K562 (cell line): ENCODE measurements at regions not wholly inside any gene's neighbourhood (a gene's known extent, or its start where the extent isn't known, plus 50 kb on each side); places are given as distances from the start of the nearest gene placed in this dataset.

Source experiments
- ATAC-seq: fragments of 200-7000 bp; cut with Tn5 transposase; 3 replicates; pipeline ENCODE4 v1.9.1; 2020; ENCODE audit warnings: moderate library complexity
- BruUV-seq: library from RNA; stranded (reverse); fragments of 400-500 nt; replicated peaks from 2 replicates; lab custom pipeline; 2021; lab: Mats Ljungman, UMichigan
- CTCF ChIA-PET: fragments of 300-600 bp; formaldehyde crosslinking; extraction: SDS; loops from one replicate; lab custom pipeline; 2021; ENCODE audit warnings: low intra/inter-chr PET ratio; lab: Yijun Ruan, JAX
- POLR2A ChIA-PET: fragments of 300-600, 350-650 bp; sonication (Branson Sonifier 250); formaldehyde crosslinking; extraction: SDS; loops from one replicate; lab custom pipeline; 2021; ENCODE audit warnings: antibody characterized with exemption, inconsistent platforms; lab: Yijun Ruan, JAX
- DNase-seq, 4 experiments: peaks; one replicate each; pipeline versions ENCODE4 v3.0.0 to v3.0.0-alpha.2; 2011 to 2018; ENCODE audit warnings: low spot score in 3 of 4, mixed read lengths in 3 of 4; ENCODE audit errors: extremely low read depth in 1 of 4
- FAIRE-seq: peaks from 2 replicates; lab custom pipeline; 2011; peaks lifted over from hg19 to GRCh38; lab: Jason Lieb, UNC
- H2AFZ ChIP-seq: 2 replicates; pipeline ENCODE4 v1.6.0; 2011; ENCODE audit warnings: low read depth, low read length, control low read depth, inconsistent platforms
- H3K27ac ChIP-seq: fragments of 200-600 bp; 3 replicates; pipeline ENCODE4 v1.8.0; 2011; ENCODE audit warnings: low read depth, mild to moderate bottlenecking, control low read depth, inconsistent platforms, low read length, moderate library complexity, mixed read lengths; ENCODE audit errors: extremely low read depth
- H3K27me3 ChIP-seq, 2 experiments: fragments of 300-600 bp in 1 of 2; 2 replicates in 1 of 2; 3 replicates in 1 of 2; pipeline versions ENCODE4 v1.6.0 to v1.8.0; 2011; ENCODE audit warnings: inconsistent platforms in 2 of 2, low read length in 2 of 2, mild to moderate bottlenecking in 1 of 2, mixed read lengths in 1 of 2, moderate library complexity in 1 of 2; ENCODE audit not compliant: control insufficient read depth in 2 of 2, insufficient read depth in 2 of 2
- H3K36me3 ChIP-seq: fragments of 300-600 bp; 3 replicates; pipeline ENCODE4 v1.8.0; 2011; ENCODE audit warnings: mild to moderate bottlenecking, low read length, inconsistent platforms; ENCODE audit not compliant: control insufficient read depth, insufficient read depth
- H3K4me1 ChIP-seq, 2 experiments: fragments of 200-600 bp in 1 of 2; replicated peaks in 1 of 2; 2 replicates in 1 of 2; 3 replicates in 1 of 2; pipeline versions ENCODE4 v1.5.1 to v1.8.0; 2011; ENCODE audit warnings: inconsistent platforms in 2 of 2, low read length in 2 of 2, mild to moderate bottlenecking in 1 of 2, mixed read lengths in 1 of 2, moderate library complexity in 1 of 2; ENCODE audit not compliant: control insufficient read depth in 2 of 2, insufficient read depth in 2 of 2
- H3K4me2 ChIP-seq: 2 replicates; pipeline ENCODE4 v1.6.1; 2011; ENCODE audit warnings: low read length, control low read depth, inconsistent platforms, mixed read lengths; ENCODE audit not compliant: insufficient read depth
- H3K4me3 ChIP-seq: fragments of 200-600 bp; sonication (generic), shearing (Covaris generic); 2 replicates; pipeline ENCODE4 v1.5.1; 2016; ENCODE audit warnings: control low read depth, inconsistent platforms
- H3K79me2 ChIP-seq: fragments of 200-600 bp; 3 replicates; pipeline ENCODE4 v1.8.0; 2011; ENCODE audit warnings: low read length, inconsistent platforms; ENCODE audit not compliant: control insufficient read depth, insufficient read depth
- H3K9ac ChIP-seq, 2 experiments: 2 replicates each; pipeline versions ENCODE4 v1.6.0 to v1.6.1; 2011; ENCODE audit warnings: low read depth in 2 of 2, low read length in 2 of 2, control low read depth in 1 of 2, inconsistent platforms in 1 of 2, mild to moderate bottlenecking in 1 of 2, mixed read lengths in 1 of 2; ENCODE audit not compliant: insufficient read depth in 1 of 2
- H3K9me1 ChIP-seq: one replicate; pipeline ENCODE4 v1.6.0; 2011; ENCODE audit warnings: inconsistent platforms, mild to moderate bottlenecking, low read length, moderate library complexity; ENCODE audit not compliant: control insufficient read depth, insufficient read depth
- H3K9me3 ChIP-seq: replicated peaks from 2 replicates; pipeline ENCODE4 v1.5.1; 2011; ENCODE audit warnings: low read depth, low read length, inconsistent platforms; ENCODE audit not compliant: control insufficient read depth, insufficient read depth
- H4K20me1 ChIP-seq: replicated peaks from 2 replicates; pipeline ENCODE4 v1.6.1; 2011; ENCODE audit warnings: low read length, inconsistent platforms, mixed read lengths; ENCODE audit not compliant: control insufficient read depth, insufficient read depth
- CBX3 ChIP-seq, 2 experiments: IDR thresholded peaks; 1 replicate in 1 of 2; 2 replicates in 1 of 2; pipeline ENCODE4 v1.6.1; 2012; ENCODE audit warnings: inconsistent platforms in 2 of 2, low read length in 2 of 2, borderline replicate concordance in 1 of 2, control low read depth in 1 of 2
- PHF20 ChIP-seq: fragments of 450-650 bp; IDR thresholded peaks from 2 replicates; pipeline ENCODE4 v1.6.1; 2018; ENCODE audit not compliant: partially characterized antibody
- POLR3A ChIP-seq: IDR thresholded peaks from 2 replicates; pipeline ENCODE4 v1.6.1; 2011; ENCODE audit warnings: borderline replicate concordance, mild to moderate bottlenecking, moderate library complexity; ENCODE audit not compliant: insufficient read length, insufficient read depth; ENCODE audit errors: extremely low read depth
- POU5F1 ChIP-seq: fragments of 150-350 bp; IDR thresholded peaks from 2 replicates; pipeline ENCODE4 v1.6.1; 2014; ENCODE audit warnings: borderline replicate concordance, low read length, low read depth, mild to moderate bottlenecking; ENCODE audit not compliant: partially characterized antibody
- SAP30 ChIP-seq: fragments of 200-600 bp; sonication (generic); IDR thresholded peaks from 2 replicates; pipeline ENCODE4 v1.6.1; 2012; ENCODE audit warnings: borderline replicate concordance, low read depth, mild to moderate bottlenecking, moderate library complexity, low read length, control low read depth, inconsistent platforms; ENCODE audit not compliant: insufficient read depth, poor library complexity, severe bottlenecking
- TAF15 ChIP-seq: fragments of 200-400 bp; formaldehyde crosslinking; IDR thresholded peaks from 2 replicates; pipeline ENCODE4 v1.6.1; 2017; ENCODE audit warnings: mild to moderate bottlenecking, low read depth, low read length, moderate library complexity
- ZNF445 ChIP-seq: fragments of 250-450 bp; sonication (Bioruptor Pico); IDR thresholded peaks from 2 replicates; pipeline ENCODE4 v1.4.0; 2020; ENCODE audit warnings: low read depth, mild to moderate bottlenecking, moderate library complexity
- ZNF551 ChIP-seq: fragments of 250-450 bp; sonication (Bioruptor Pico); IDR thresholded peaks from 2 replicates; pipeline ENCODE4 v1.5.0; 2021; ENCODE audit warnings: mild to moderate bottlenecking, moderate library complexity
- ZNF589 ChIP-seq: fragments of 200-800 bp; sonication (Bioruptor generic); IDR thresholded peaks from 2 replicates; pipeline ENCODE4 v1.6.1; 2016; ENCODE audit warnings: low read depth, missing genetic modification characterization, missing compliant biosample characterization
- WGBS: fragments of 100-300 bp; shearing (Covaris generic); methylation state at CpG from one replicate; pipeline ENCODE4 v1.1.6; 2016; ENCODE audit warnings: low coverage, mixed read lengths; ENCODE audit not compliant: insufficient coverage; ENCODE audit errors: missing lambda C conversion rate; 5-methylcytosine and 5-hydroxymethylcytosine counted together
- in situ Hi-C: fragments of 300-500 bp; cut with MboI; formaldehyde crosslinking; loops from 4 replicates; pipeline ENCODE4 v1.15.0; 2018; ENCODE audit warnings: inconsistent platforms, mixed read lengths
- intact Hi-C: fragments of 100-400 bp; cut with micrococcal nuclease; formaldehyde crosslinking; loops from 2 replicates; pipeline ENCODE4 v1.14.2; 2022
- TF ChIP-seq, protein P1 (sequence below): sonication (generic); formaldehyde crosslinking; IDR thresholded peaks from 2 replicates; pipeline ENCODE4 v1.8.0; 2022; ENCODE audit warnings: mild to moderate bottlenecking, missing genetic modification reagents
- TF ChIP-seq, protein P2 (sequence below): sonication (generic); formaldehyde crosslinking; IDR thresholded peaks from 2 replicates; pipeline ENCODE4 v1.8.0; 2022; ENCODE audit warnings: mild to moderate bottlenecking, missing genetic modification reagents

DNA sequence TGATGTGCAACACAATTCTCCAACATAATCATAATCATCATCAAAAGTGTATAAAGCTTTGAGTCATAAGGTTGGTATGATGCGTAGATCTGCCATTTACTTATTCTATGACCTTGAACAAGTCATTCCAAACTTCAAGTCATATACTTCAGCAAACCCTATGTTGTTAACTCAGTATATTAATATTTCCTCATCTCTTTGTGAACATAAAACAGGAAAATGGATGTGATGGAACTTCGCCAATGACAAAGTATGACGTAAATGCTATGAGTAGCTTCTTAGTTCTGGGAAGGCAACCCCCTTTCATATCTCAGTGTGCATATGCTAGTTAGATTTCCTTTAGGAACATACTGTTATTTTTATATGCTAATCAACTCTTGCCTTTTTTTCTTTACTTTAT, 102.7 kb upstream of the ANO3 start:
- in situ Hi-C loops (no loop called here), intact Hi-C loops (no loop called here)
- no TSS peak for BruUV-seq
- H2AFZ ChIP-seq, result no peak overlapping the region
- H3K4me3 ChIP-seq, result no peak overlapping the region
- H3K9ac ChIP-seq, result no peak overlapping the region
- H4K20me1 ChIP-seq, result no peaks in the 10 kb centered on the region
- ATAC-seq (no peak), FAIRE-seq (no peak), DNase-seq (no peak)
- ChIA-PET CTCF (no interaction called here), POLR2A (no interaction called here)
- no peak overlapping the region for H3K27ac ChIP-seq
- H3K9me1 ChIP-seq, result no peaks in the 10 kb centered on the region
- no peaks in the 10 kb centered on the region for H3K4me1 ChIP-seq
- no peaks in the 10 kb centered on the region for H3K27me3 ChIP-seq
- H3K36me3 ChIP-seq, result no peaks in the 10 kb centered on the region
- WGBS, result 0% methylated on average over 3 of the region's 3 CpGs
- 0 out of 2 replicates have a peak, but pooled peaks cover 1% of the 10 kb centered on the region for H3K9me3 ChIP-seq
- H3K4me2 ChIP-seq, result no peak overlapping the region
- TF ChIP-seq ZNF445 (CRISPR knock-in tag), result no peak
- H3K79me2 ChIP-seq, result no peaks in the 10 kb centered on the region

DNA sequence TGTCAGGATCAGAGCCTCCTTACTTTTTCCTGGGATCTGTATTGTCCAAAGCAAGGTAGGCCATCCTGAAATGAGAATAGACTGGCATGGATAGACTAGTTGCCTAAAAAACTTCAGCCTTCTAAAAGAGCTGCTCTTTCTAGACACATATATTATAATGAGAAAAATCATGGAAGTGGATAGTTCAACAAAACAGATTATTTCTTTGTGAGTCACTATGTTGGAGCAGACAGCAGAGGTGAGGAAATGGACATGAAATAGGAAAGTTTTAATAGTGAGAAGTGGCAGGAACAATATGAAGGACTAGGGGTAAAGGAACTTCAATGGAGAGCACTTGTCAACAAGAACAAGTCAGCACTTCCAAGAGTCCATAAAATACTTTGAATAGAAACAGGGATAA, 101.9 kb upstream of the ANO3 start:
- no TSS peak for BruUV-seq
- no peaks in the 10 kb centered on the region for H3K79me2 ChIP-seq
- FAIRE-seq, result no peak
- no peak overlapping the region for H3K4me3 ChIP-seq
- H3K27ac ChIP-seq, result no peak overlapping the region
- no peaks in the 10 kb centered on the region for H3K27me3 ChIP-seq
- H3K4me2 ChIP-seq, result no peak overlapping the region
- DNase-seq, result no peak
- 0 out of 2 replicates have a peak, but pooled peaks cover 1% of the 10 kb centered on the region for H3K9me3 ChIP-seq
- ChIA-PET POLR2A (no interaction called here), CTCF (no interaction called here)
- H3K4me1 ChIP-seq, result no peaks in the 10 kb centered on the region
- intact Hi-C loops, result no loop called here
- H3K36me3 ChIP-seq, result no peaks in the 10 kb centered on the region
- in situ Hi-C loops, result no loop called here
- H2AFZ ChIP-seq, result no peak overlapping the region
- no peaks in the 10 kb centered on the region for H4K20me1 ChIP-seq
- H3K9me1 ChIP-seq, result no peaks in the 10 kb centered on the region
- H3K9ac ChIP-seq, result no peak overlapping the region
- ATAC-seq, result no peak
- TF ChIP-seq TAF15, result no peak
- TF ChIP-seq CBX3 (IDR thresholded peaks at IDR 0.05; ENCODE audit: borderline replicate concordance in 1 of 2, low read length in 2 of 2), result no peak
- TF ChIP-seq SAP30, result no peak
- no peak for TF ChIP-seq POLR3A
- TF ChIP-seq PHF20, result no peak
- no peak for TF ChIP-seq ZNF551
- TF ChIP-seq, protein P1, sequence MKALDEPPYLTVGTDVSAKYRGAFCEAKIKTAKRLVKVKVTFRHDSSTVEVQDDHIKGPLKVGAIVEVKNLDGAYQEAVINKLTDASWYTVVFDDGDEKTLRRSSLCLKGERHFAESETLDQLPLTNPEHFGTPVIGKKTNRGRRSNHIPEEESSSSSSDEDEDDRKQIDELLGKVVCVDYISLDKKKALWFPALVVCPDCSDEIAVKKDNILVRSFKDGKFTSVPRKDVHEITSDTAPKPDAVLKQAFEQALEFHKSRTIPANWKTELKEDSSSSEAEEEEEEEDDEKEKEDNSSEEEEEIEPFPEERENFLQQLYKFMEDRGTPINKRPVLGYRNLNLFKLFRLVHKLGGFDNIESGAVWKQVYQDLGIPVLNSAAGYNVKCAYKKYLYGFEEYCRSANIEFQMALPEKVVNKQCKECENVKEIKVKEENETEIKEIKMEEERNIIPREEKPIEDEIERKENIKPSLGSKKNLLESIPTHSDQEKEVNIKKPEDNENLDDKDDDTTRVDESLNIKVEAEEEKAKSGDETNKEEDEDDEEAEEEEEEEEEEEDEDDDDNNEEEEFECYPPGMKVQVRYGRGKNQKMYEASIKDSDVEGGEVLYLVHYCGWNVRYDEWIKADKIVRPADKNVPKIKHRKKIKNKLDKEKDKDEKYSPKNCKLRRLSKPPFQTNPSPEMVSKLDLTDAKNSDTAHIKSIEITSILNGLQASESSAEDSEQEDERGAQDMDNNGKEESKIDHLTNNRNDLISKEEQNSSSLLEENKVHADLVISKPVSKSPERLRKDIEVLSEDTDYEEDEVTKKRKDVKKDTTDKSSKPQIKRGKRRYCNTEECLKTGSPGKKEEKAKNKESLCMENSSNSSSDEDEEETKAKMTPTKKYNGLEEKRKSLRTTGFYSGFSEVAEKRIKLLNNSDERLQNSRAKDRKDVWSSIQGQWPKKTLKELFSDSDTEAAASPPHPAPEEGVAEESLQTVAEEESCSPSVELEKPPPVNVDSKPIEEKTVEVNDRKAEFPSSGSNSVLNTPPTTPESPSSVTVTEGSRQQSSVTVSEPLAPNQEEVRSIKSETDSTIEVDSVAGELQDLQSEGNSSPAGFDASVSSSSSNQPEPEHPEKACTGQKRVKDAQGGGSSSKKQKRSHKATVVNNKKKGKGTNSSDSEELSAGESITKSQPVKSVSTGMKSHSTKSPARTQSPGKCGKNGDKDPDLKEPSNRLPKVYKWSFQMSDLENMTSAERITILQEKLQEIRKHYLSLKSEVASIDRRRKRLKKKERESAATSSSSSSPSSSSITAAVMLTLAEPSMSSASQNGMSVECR (CRISPR knock-in tag), result no peak
- no peak for TF ChIP-seq ZNF589
- TF ChIP-seq, protein P2, sequence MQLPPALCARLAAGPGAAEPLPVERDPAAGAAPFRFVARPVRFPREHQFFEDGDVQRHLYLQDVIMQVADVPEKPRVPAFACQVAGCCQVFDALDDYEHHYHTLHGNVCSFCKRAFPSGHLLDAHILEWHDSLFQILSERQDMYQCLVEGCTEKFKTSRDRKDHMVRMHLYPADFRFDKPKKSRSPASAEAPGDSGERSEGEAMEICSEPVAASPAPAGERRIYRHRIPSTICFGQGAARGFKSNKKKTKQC (CRISPR knock-in tag), result no peak
- no peak for TF ChIP-seq POU5F1
